ENCODE measurements at regions not wholly inside any gene's neighbourhood (a gene's known extent, or its start where the extent isn't known, plus 50 kb on each side); places are given as distances from the start of the nearest gene placed in this dataset.

- TF ChIP-seq POLR2A (IDR thresholded peaks at IDR 0.05), result no peak
- no peak for TF ChIP-seq CTCF (IDR thresholded peaks at IDR 0.05)
These were observed 481.7 kb upstream of the CRIM1 start for GRCh38 chr2:35873921-35874320.
